IPS DF 4.7 (cell line): ENCODE measurements at regions not wholly inside any gene's neighbourhood (a gene's known extent, or its start where the extent isn't known, plus 50 kb on each side); places are given as distances from the start of the nearest gene placed in this dataset.

ENCODE experiments used
- DNase-seq: peaks from one replicate; pipeline ENCODE4 v3.0.0-alpha.2; 2013; ENCODE audit warnings: low spot score; ENCODE audit errors: extremely low read depth

DNA sequence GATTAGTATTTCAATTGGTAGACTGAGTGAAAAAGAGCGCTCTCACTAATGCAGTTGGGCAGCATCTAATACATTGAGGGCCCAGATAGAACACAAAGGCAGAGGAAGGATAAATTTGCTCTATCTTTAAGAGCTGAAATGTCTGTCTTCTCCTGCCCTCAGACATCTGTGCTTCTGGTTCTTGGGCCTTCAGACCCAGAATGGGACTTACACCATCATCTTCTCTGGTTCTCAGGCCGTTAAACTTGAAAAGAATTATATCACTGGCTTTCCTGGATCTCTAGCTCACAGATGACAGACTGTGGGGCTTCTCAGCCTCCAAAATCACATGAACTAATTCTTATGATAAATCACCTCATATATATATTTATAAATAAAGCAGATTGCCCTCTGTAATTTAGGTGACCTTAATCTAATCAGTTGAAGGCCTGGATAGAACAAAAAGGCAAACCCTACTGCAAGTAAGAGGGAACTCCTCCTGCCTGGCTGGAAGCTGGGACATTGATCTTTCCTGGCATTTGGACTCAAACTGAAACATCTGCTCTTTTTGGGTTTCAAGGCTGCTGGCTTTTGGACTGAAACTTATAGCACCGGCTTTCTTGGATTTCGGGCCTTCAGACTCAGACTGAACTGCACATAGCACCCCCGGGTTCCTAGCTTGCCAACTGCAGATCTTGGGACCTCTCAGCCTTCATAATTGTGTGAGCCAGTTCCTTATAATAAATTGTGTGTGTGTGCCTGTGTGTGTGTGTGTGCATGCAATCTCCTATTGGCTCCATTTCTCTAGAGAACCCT, 390.4 kb upstream of the PLXNA2 start:
- DNase-seq = no peak

DNA sequence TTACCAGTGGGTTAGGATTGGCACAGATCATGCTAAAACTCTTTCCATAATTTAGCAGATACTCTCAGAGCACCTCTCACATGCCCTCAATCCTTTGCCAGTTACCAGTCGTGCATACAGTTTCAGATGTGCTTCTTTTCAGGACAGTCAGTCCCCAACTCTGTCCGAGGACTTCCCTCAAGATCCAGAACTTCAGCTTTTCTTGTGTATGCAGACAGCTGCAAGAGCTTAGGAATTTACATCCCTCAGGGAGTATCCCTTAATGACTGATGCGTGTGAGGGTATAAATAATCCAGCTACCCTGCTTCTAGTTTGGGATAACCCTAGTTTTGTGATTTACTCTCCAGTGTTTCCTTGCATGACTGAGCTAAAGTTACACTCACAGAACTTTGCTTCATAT, 393.0 kb upstream of the PLXNA2 start:
- no peak for DNase-seq

DNA sequence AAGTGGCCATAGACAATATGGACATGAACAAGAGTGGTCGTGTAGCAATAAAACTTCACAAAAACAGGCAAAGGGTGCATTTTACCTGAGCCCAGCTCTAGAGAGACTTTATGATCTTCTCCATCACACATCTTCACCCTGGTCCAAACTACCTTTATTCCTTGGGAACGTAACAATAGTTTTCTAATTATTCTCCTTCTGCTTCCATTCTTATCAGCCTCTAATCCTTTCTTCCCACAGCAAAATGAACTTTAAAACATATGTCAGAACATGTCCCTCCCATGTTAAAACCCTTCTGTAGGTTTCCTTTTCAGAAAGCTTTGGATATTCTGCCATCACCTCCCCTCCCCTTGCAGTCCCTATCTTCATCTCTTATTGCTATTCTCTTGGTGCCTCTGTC, 395.2 kb upstream of the PLXNA2 start:
- no peak for DNase-seq

DNA sequence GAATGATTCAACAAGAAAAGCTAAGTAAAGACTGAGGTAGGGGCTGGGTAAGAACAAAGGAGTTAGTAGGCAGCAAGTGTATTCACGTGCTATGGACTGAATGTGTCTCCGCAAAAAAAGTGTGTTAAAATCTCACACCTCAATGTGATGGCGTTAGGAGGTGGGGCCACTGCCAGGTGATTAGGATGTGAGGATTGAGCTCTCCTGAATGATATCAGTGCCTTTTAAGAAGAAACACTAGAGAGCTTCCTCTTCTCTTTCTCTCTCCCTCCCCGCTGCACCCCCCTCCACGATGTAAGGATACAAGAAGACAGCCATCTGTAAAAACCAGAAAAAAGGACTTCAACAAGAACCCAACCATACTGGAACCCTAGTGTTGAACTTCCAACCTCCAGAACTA, 396.1 kb upstream of the PLXNA2 start:
- DNase-seq = no peak

GRCh38 chr1:208641579-208642280, 397.5 kb upstream of the PLXNA2 start:
- DNase-seq = no peak

GRCh38 chr1:208643005-208643597, 398.9 kb upstream of the PLXNA2 start:
- DNase-seq = no peak

GRCh38 chr1:208644401-208645160, 400.4 kb upstream of the PLXNA2 start:
- no peak for DNase-seq

- DNase-seq = no peak
These were observed 402.2 kb upstream of the PLXNA2 start for GRCh38 chr1:208646431-208646830.

DNA sequence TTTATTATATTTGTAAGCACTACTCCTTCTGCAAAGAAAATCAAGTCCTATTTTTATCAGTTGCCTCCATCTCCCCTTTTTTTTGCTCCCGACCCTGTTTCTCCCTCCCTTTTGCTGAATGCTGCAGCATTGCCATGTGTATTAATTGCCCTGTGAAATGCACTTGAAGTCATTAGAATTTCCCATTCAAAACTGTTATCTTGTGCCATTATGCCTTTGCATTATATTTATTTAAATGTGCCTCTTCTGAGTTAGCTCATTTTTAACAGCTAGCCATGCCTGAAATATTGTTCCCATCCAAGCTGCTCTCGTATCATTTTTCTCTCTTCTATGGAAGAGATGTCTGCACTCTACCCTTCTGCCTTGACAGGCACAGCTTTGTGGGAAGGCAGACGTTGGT, 404.0 kb upstream of the PLXNA2 start:
- DNase-seq = no peak

DNA sequence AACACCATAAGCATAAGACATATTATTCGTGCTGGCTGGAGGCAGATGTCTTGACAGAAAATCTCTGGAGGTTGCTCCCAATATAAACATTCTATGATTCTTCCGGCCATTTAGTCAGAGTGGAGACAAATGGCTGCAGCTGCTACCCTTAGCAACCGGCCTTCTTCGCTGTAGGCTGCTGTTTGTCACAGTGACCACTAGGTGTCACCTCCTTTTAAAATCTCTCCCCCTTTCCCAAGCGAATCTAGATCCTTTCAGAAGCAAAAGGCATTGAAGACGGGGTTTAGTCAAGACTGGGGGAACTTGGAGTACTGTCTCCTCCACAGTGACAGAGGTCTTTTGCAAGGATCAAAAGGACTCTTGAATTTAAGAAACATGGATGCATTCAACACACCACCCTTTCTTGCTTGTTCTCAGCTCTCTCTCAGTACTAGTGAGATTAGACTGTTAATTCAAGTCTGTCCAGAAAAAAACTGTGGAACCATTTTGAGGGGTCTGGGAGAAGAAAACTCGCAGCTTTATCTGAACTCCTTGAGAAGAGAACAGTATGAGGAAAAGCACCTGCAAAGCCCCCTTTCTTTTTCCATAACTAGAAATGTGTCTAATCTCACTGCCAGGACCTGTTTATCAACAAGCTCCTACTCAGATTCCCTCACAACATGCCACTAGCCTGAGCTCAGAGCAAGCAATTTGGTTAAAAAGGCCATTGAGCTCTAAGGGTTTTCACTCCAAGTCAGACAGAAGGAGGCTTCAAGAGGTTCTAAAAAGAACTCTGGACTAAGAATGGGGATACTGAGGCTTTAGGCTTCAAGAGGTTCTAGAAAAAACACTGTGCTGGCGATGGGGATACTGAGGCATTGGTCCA, 408.3 kb upstream of the PLXNA2 start:
- DNase-seq = peak; percentile 68

- no peak for DNase-seq
These were observed 409.2 kb upstream of the PLXNA2 start for GRCh38 chr1:208653426-208653825.

- no peak for DNase-seq
These were observed 410.1 kb upstream of the PLXNA2 start for GRCh38 chr1:208654241-208654640.

- no peak for DNase-seq
These were observed 421.8 kb upstream of the PLXNA2 start for GRCh38 chr1:208665936-208666335.

- DNase-seq = no peak
These were observed 424.8 kb upstream of the PLXNA2 start for GRCh38 chr1:208668991-208669390.

GRCh38 chr1:208670778-208671177, 426.6 kb upstream of the PLXNA2 start:
- no peak for DNase-seq

- DNase-seq = no peak
These were observed 437.9 kb upstream of the PLXNA2 start for GRCh38 chr1:208681878-208682663.

GRCh38 chr1:208682664-208683013, 438.5 kb upstream of the PLXNA2 start:
- no peak for DNase-seq

DNA sequence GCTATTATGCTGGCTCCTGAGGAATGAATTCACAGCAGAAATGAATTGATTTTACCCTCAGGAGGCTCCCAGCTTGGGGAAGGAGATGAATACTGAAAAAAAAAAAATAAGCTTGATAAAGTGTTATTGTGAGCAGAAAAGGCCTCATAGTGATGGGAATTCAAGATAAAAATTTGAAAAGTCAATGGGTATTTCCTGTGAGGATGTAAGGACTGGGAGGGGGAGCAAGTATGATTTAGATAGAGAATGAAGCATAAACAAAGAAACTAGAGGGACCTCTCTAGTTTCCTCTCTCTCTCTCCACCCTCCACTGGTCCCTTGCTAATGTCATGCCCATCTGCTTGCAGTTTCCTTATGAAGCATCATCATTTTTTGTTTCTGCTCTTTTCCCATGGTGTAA, 439.0 kb upstream of the PLXNA2 start:
- DNase-seq = no peak

DNA sequence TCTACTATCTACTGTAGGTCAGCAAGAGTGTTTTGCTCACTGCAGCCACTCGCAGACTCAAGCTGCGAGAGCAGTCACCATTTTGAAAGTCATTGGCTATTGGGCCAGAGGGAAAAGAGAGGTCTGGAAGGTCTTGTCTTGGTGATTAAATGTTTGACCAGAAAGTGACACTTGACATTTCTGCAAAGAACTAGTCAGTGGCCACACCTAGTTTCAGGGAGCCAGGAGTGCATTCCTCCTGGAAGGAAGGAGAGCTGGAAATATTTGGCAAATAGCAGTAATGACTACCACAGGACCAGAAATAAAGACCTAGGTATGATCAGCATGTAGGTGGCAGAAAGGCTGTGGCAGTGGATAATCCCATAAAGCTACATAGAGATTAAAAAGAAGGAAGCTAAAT, 440.0 kb upstream of the PLXNA2 start:
- no peak for DNase-seq

DNA sequence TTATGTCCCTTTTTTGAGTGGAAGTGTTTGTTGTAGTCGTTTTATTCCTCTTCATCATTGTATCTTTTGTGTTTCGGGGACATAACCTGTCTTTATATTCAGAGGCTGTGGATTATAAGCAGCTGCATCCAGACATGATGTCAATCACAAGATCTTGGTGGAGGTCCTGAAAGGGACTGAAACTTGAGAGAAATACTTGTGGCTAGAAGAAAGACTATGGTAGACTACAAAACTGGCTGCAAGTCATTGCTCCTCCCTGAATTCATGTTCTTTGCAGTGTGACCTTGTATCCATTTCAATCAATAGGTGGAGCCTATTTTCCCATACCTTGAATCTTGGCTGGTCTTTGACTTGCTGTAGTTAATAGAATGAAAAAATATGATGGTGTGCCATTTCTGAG, 442.4 kb upstream of the PLXNA2 start:
- DNase-seq = no peak
